ENCODE measurements at regions not wholly inside any gene's neighbourhood (a gene's known extent, or its start where the extent isn't known, plus 50 kb on each side); places are given as distances from the start of the nearest gene placed in this dataset.
A peak's percentile ranks its signal among the peaks of the same experiment; 100 is the strongest.

GRCh38 chr9:26013199-26013598 is 335.0 kb upstream of the TUSC1 start:
- Histone ChIP-seq H3K27me3 (ENCODE audit: insufficient read depth) (no peaks in the 10 kb centered on the region), H3K4me2 (no peak overlapping the region), H3K4me3 (ENCODE audit: low read depth in 2 of 2, low read length in 1 of 2) (no peak overlapping the region), H2AFZ (ENCODE audit: low read depth) (peak overlapping the region; percentile 33; the same call in 1 of the 2 replicates), H3K79me2 (ENCODE audit: insufficient read depth) (no peaks in the 10 kb centered on the region), H4K20me1 (ENCODE audit: insufficient read depth) (no peaks in the 10 kb centered on the region), H3K9me3 (no peaks in the 10 kb centered on the region), H3K9ac (no peak overlapping the region), H3K36me3 (replicated peaks in 1 of 2; ENCODE audit: control insufficient read depth in 1 of 2, insufficient read depth in 2 of 2, low read length in 1 of 2) (no peaks in the 10 kb centered on the region), H3K4me1 (ENCODE audit: control insufficient read depth in 1 of 2, insufficient read depth in 2 of 2, low read depth in 1 of 2, low read length in 1 of 2) (no peaks in the 10 kb centered on the region), H3F3A (replicated peaks; ENCODE audit: insufficient read depth) (peaks cover 11% of the 10 kb centered on the region), H3K9me2 (no peaks in the 10 kb centered on the region), H3K27ac (ENCODE audit: low read depth in 2 of 2, low read length in 1 of 2) (peak overlapping the region in 1 of 2 experiments; percentile 53; a peak in 2 of 4 replicates)
- CTCF ChIA-PET: no interaction called here
- POLR2A ChIA-PET: no interaction called here
- peak; percentile 12; the same call in 1 of the 2 replicates for TF ChIP-seq PBX3 (IDR thresholded peaks at IDR 0.05)
- peak; percentile 40; the same call in 1 of the 2 replicates for TF ChIP-seq FOSL2 (IDR thresholded peaks at IDR 0.05; ENCODE audit: borderline replicate concordance, low read depth)
- no peak for TF ChIP-seq REST (IDR thresholded peaks at IDR 0.05; ENCODE audit: low read depth, low read length)
- no peak for DNase-seq

- Histone ChIP-seq H3K9ac (no peak overlapping the region), H2AFZ (ENCODE audit: low read depth) (peak overlapping the region; percentile 33; the same call in 1 of the 2 replicates), H3K9me2 (no peaks in the 10 kb centered on the region), H3K27me3 (ENCODE audit: insufficient read depth) (no peaks in the 10 kb centered on the region), H3K4me2 (no peak overlapping the region), H3K4me1 (ENCODE audit: control insufficient read depth in 1 of 2, insufficient read depth in 2 of 2, low read depth in 1 of 2, low read length in 1 of 2) (no peaks in the 10 kb centered on the region), H3K36me3 (replicated peaks in 1 of 2; ENCODE audit: control insufficient read depth in 1 of 2, insufficient read depth in 2 of 2, low read length in 1 of 2) (no peaks in the 10 kb centered on the region), H3K27ac (ENCODE audit: low read depth in 2 of 2, low read length in 1 of 2) (peak overlapping the region in 1 of 2 experiments; percentile 53; a peak in 2 of 4 replicates), H3F3A (replicated peaks; ENCODE audit: insufficient read depth) (peaks cover 11% of the 10 kb centered on the region), H4K20me1 (ENCODE audit: insufficient read depth) (no peaks in the 10 kb centered on the region), H3K4me3 (ENCODE audit: low read depth in 2 of 2, low read length in 1 of 2) (no peak overlapping the region), H3K79me2 (ENCODE audit: insufficient read depth) (no peaks in the 10 kb centered on the region), H3K9me3 (no peaks in the 10 kb centered on the region)
- no peak for DNase-seq
- 87% methylated on average over 3 of the region's 3 CpGs for WGBS (ENCODE audit: low lambda C conversion rate)
- TF ChIP-seq YY1 (IDR thresholded peaks at IDR 0.05; ENCODE audit: low read depth) (no peak), MEF2A (IDR thresholded peaks at IDR 0.05; ENCODE audit: borderline replicate concordance, low read depth) (no peak), FOSL2 (IDR thresholded peaks at IDR 0.05; ENCODE audit: borderline replicate concordance, low read depth) (peak; percentile 53), MAX (IDR thresholded peaks at IDR 0.05; ENCODE audit: low read depth) (no peak), NFIC (IDR thresholded peaks at IDR 0.05; ENCODE audit: borderline replicate concordance) (no peak), MXI1 (IDR thresholded peaks at IDR 0.05; ENCODE audit: low read depth, low read length) (no peak), PBX3 (IDR thresholded peaks at IDR 0.05) (no peak), TCF12 (IDR thresholded peaks at IDR 0.05) (peak; percentile 22; the same call in 1 of the 2 replicates), JUND (IDR thresholded peaks at IDR 0.05) (peak; percentile 30; the same call in 1 of the 2 replicates), RAD21 (IDR thresholded peaks at IDR 0.05; ENCODE audit: low read length) (no peak), CHD2 (IDR thresholded peaks at IDR 0.05; ENCODE audit: low read length, partially characterized antibody) (no peak), NRF1 (IDR thresholded peaks at IDR 0.05; ENCODE audit: low read depth, low read length) (no peak), GABPA (IDR thresholded peaks at IDR 0.05; ENCODE audit: low read depth) (no peak)
- CTCF ChIA-PET: no interaction called here
- POLR2A ChIA-PET: no interaction called here
These were observed 334.6 kb upstream of the TUSC1 start for GRCh38 chr9:26012797-26013196.

Data from SK-N-SH (cell line).